Coronary artery (tissue), 2 donors: ENCODE measurements at regions not wholly inside any gene's neighbourhood (a gene's known extent, or its start where the extent isn't known, plus 50 kb on each side); places are given as distances from the start of the nearest gene placed in this dataset.

Experiments used
- DNase-seq: peaks from one replicate; pipeline ENCODE4 v3.0.0-alpha.2; 2017; ENCODE audit warnings: low spot score
- H3K27ac ChIP-seq, 2 donors: fragments of 200-600 bp; sonication (generic); one replicate each; pipeline ENCODE4 v1.5.1; 2016 to 2019
- H3K4me3 ChIP-seq: fragments of 200-600 bp; sonication (generic); 2 replicates; pipeline ENCODE4 v1.5.1; 2016; ENCODE audit warnings: mild to moderate bottlenecking, moderate library complexity
- TF ChIP-seq, protein P1 (sequence below): fragments of 200-600 bp; sonication (generic); IDR thresholded peaks from one replicate; pipeline ENCODE4 v1.5.1; 2019; ENCODE audit warnings: antibody characterized with exemption

DNA sequence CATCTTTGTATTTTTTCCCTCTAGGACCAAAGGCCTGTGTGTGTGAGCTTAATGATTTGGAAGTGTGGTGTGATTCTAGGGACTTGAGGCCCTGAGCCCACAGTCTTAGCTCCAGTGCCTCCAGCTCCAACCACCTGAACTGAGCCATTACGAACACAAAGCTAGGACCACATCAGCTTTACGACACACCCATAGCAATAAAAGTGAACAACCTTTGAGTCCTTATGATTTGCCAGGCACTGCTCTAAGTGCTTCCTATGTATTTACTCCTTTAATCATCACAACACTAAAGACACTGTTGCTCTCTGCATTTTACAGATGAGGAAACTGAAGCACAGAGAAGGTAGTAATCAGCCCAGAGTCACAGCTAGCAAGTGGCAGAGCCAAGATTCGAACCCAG, 126.4 kb downstream of the EHF start:
- TF ChIP-seq, protein P1, sequence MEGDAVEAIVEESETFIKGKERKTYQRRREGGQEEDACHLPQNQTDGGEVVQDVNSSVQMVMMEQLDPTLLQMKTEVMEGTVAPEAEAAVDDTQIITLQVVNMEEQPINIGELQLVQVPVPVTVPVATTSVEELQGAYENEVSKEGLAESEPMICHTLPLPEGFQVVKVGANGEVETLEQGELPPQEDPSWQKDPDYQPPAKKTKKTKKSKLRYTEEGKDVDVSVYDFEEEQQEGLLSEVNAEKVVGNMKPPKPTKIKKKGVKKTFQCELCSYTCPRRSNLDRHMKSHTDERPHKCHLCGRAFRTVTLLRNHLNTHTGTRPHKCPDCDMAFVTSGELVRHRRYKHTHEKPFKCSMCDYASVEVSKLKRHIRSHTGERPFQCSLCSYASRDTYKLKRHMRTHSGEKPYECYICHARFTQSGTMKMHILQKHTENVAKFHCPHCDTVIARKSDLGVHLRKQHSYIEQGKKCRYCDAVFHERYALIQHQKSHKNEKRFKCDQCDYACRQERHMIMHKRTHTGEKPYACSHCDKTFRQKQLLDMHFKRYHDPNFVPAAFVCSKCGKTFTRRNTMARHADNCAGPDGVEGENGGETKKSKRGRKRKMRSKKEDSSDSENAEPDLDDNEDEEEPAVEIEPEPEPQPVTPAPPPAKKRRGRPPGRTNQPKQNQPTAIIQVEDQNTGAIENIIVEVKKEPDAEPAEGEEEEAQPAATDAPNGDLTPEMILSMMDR = no peak
- no peak for DNase-seq
- no peak overlapping the region for H3K4me3 ChIP-seq
- H3K27ac ChIP-seq = no peak overlapping the region

DNA sequence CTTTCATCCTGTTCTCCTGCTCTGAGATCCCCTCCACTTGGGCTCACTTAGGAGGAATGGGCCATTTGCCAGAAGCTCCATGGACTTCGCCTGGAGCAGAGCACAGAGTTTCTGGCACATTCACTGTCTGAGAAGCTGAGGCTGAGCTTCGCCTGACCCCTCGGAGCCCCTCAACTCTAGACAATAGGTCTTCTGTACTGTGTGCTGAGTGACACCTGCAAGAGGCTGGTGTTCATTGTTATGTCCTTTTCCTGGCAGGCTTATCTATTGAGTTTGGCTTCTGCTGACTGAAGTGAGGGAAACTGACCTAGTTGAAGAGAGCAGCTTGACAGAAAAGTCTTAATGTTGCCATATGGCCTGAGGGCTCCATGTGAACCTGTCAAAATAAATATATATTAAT, 124.3 kb downstream of the EHF start:
- no peak overlapping the region for H3K27ac ChIP-seq
- H3K4me3 ChIP-seq = no peak overlapping the region
- DNase-seq = no peak
- TF ChIP-seq, protein P1 = no peak

DNA sequence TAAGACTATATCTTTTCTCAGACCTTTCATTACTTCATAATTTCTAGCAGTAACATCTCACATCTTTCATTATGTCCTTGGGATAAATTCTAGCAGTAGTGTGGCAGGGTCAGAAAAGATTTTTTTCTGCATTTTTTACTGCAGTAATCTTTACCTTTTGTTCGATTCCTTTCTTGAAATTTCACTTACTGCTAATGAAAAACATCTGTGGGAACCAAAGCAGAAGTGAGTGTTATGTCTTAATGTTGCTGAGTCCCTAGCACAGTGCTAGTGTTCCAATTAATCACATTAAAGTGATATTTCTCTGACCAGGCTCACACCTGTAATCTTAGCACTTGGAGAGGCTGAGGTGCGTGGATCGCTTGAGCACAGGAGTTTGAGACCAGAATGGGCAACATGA, 123.6 kb downstream of the EHF start:
- DNase-seq = no peak
- TF ChIP-seq, protein P1 = no peak
- no peak overlapping the region for H3K27ac ChIP-seq
- H3K4me3 ChIP-seq = no peak overlapping the region

DNA sequence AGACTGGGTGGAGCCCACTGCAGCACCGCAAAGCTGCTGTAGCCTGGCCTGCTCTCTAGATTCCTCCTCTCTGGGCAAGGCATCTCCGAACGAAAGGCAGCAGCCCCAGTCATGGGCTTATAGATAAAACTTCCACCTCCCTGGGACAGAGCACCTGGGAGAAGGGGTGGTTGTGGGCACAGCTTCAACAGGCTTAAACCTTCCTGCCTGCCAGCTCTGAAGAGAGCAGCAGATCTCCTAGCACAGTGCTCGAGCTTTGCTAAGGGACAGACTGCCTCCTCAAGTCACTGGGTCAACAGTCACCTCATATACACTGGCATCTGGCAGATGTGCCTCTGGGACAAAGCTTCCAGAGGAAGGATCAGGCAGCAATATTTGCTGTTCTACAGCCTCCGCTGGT, 117.3 kb downstream of the EHF start:
- DNase-seq = no peak
- TF ChIP-seq, protein P1 = no peak
- no peak overlapping the region for H3K27ac ChIP-seq
- H3K4me3 ChIP-seq = no peak overlapping the region

DNA sequence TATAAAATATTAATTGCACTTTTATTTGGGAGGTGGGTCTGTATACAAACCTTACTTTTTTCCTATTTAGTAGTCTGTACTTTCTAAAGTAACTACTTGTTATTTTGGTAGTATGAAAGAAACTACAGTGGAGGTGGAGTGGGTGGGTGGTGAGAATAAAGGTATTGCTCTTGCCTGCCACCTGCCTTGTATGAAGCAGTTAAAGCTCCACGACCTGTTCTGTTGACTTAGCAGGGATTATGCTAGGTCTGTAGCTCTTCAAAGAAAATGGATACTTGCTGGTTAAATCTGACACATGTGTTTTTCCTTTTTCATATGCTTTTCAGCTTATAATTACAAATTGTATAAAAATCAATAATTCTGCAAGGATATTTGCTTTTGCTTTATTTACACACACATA, 111.9 kb downstream of the EHF start:
- Histone ChIP-seq H3K27ac (no peak overlapping the region), H3K4me3 (no peak overlapping the region)
- TF ChIP-seq, protein P1 = no peak
- no peak for DNase-seq

DNA sequence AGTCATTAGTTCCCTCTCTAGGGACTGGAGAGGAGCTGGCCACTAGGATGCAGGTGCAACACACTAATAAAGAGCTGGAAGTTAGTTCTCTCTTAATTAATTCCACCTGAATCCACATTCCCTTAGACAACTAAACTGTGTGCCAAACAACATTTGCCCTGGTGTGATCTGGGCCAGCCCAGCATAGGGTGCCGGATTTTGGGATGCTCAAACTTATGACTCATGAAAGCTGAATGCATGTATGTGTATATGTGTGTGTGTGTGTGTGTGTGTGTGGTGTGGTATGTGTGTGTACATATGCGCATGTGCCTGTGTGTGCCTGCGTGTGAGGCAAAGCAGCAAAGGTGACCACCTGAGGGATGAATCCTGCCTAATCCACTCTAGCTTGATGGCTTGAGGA, 110.7 kb downstream of the EHF start:
- Histone ChIP-seq H3K4me3 (no peak overlapping the region), H3K27ac (no peak overlapping the region)
- DNase-seq = no peak
- TF ChIP-seq, protein P1 = no peak

DNA sequence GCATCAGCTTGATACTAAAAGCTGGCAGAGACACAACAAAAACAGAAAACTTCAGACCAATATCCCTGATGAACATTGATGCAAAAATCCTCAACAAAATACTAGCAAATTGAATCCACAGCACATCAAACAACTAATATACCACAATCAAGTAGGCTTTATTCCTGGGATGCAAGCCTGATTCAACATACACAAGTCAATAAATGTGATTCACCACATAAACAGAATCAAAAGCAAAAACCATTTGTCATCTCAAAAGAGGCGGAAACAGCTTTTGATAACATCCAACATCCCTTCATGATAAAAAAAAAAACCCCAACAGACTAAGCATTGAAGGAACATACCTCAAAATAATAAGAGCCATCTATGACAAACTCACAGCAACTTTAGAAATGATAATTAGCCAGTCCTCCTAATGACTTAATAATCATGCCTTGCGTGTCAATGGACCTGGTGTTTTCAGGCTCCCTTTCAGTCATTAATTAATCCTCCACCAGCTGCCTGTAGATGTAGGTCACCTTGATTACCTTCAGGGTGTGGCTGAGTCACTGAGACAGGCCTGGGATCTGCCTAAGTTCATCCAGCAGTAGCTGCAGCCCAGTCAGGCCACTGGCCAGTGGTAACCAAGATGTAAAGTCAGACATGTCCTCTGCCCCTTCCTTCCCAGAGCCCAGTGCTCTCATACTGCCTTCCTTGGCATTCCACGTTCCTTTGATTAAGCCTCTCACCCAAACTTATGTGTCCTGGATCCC, 109.8 kb downstream of the EHF start:
- no peak for DNase-seq
- Histone ChIP-seq H3K4me3 (no peak overlapping the region), H3K27ac (no peak overlapping the region)
- TF ChIP-seq, protein P1 = no peak
